Common myeloid progenitor, CD34-positive (primary cell): ENCODE measurements at regions not wholly inside any gene's neighbourhood (a gene's known extent, or its start where the extent isn't known, plus 50 kb on each side); places are given as distances from the start of the nearest gene placed in this dataset.
"Not testable (repeated sequence)": the region's sequence is repeated elsewhere in the genome, so short reads cannot be mapped to it uniquely, and the experiment has no call there.

ENCODE experiments used
- CTCF ChIA-PET: fragments of 350-600 bp; sonication (Branson Sonifier 250); formaldehyde crosslinking; loops from one replicate; lab custom pipeline; 2021; ENCODE audit warnings: antibody characterized with exemption; lab: Charles Lee
- POLR2A ChIA-PET: fragments of 350-600 bp; sonication (Branson Sonifier 250); formaldehyde crosslinking; loops from one replicate; lab custom pipeline; 2021; ENCODE audit warnings: antibody characterized with exemption; lab: Charles Lee
- DNase-seq, 3 donors: peaks; one replicate each; pipeline versions ENCODE4 v3.0.0 to v3.0.0-alpha.2; 2013
- H3K27ac ChIP-seq, 2 experiments: 1 replicate in 1 of 2; 2 replicates in 1 of 2; pipeline ENCODE4 v1.7.0; 2013; ENCODE audit warnings: inconsistent platforms in 2 of 2, low read length in 2 of 2, mild to moderate bottlenecking in 2 of 2, low read depth in 1 of 2, moderate library complexity in 1 of 2; ENCODE audit not compliant: severe bottlenecking in 2 of 2, insufficient read depth in 1 of 2, poor library complexity in 1 of 2
- H3K27me3 ChIP-seq, 5 experiments: replicated peaks in 2 of 5; 1 replicate in 3 of 5; 2 replicates in 2 of 5; pipeline versions ENCODE4 v1.6.1 to v1.7.0; 2013; ENCODE audit warnings: low read length in 4 of 5, mild to moderate bottlenecking in 2 of 5, moderate library complexity in 2 of 5, inconsistent platforms in 1 of 5; ENCODE audit not compliant: insufficient read depth in 5 of 5, control insufficient read depth in 4 of 5
- H3K36me3 ChIP-seq, 4 experiments: 1 replicate in 2 of 4; 2 replicates in 2 of 4; pipeline versions ENCODE4 v1.6.1 to v1.7.0; 2013; ENCODE audit warnings: low read length in 3 of 4, control low read depth in 1 of 4, mild to moderate bottlenecking in 1 of 4; ENCODE audit not compliant: control insufficient read depth in 4 of 4, insufficient read depth in 4 of 4
- H3K4me1 ChIP-seq, 4 experiments: 1 replicate in 3 of 4; 2 replicates in 1 of 4; pipeline versions ENCODE4 v1.6.1 to v1.7.1; 2013; ENCODE audit warnings: low read length in 3 of 4, mild to moderate bottlenecking in 3 of 4, control low read depth in 1 of 4, inconsistent platforms in 1 of 4, moderate library complexity in 1 of 4; ENCODE audit not compliant: control insufficient read depth in 4 of 4, insufficient read depth in 4 of 4; ENCODE audit errors: control extremely low read depth in 1 of 4
- H3K4me3 ChIP-seq, 7 experiments: 1 replicate in 4 of 7; 2 replicates in 3 of 7; pipeline versions ENCODE4 v1.5.1 to v1.7.0; 2013; ENCODE audit warnings: mild to moderate bottlenecking in 7 of 7, low read length in 6 of 7, moderate library complexity in 6 of 7, inconsistent platforms in 2 of 7, low read depth in 2 of 7, control low read depth in 1 of 7; ENCODE audit not compliant: insufficient read depth in 4 of 7, control insufficient read depth in 1 of 7; ENCODE audit errors: extremely low read depth in 1 of 7
- H3K9me3 ChIP-seq, 5 experiments: 1 replicate in 4 of 5; 2 replicates in 1 of 5; pipeline versions ENCODE4 v1.6.1 to v1.7.1; 2013; ENCODE audit warnings: low read length in 4 of 5, mild to moderate bottlenecking in 2 of 5, inconsistent platforms in 1 of 5, low read depth in 1 of 5, moderate library complexity in 1 of 5; ENCODE audit not compliant: control insufficient read depth in 4 of 5, insufficient read depth in 2 of 5; ENCODE audit errors: control extremely low read depth in 1 of 5
- WGBS: methylation state at CpG from one replicate; pipeline ENCODE4 v1.1.5; 2013; ENCODE audit not compliant: insufficient coverage; 5-methylcytosine and 5-hydroxymethylcytosine counted together

GRCh38 chr1:56014-56531 is 395.4 kb downstream of the OR4F29 start:
- WGBS = no CpG with 5 or more reads among the region's 3 CpGs
- H3K36me3 ChIP-seq, H3K27me3 ChIP-seq, H3K27ac ChIP-seq, POLR2A ChIA-PET, H3K4me1 ChIP-seq, CTCF ChIA-PET, DNase-seq, H3K9me3 ChIP-seq, H3K4me3 ChIP-seq: not testable (repeated sequence)

- H3K4me3 ChIP-seq, H3K27me3 ChIP-seq, H3K36me3 ChIP-seq, POLR2A ChIA-PET, DNase-seq, H3K27ac ChIP-seq, H3K4me1 ChIP-seq, H3K9me3 ChIP-seq, CTCF ChIA-PET: not testable (repeated sequence)
- WGBS = no CpG with 5 or more reads among the region's 1 CpG
These were observed 398.3 kb downstream of the OR4F29 start for GRCh38 chr1:53182-53581.

GRCh38 chr1:41965-42466 is 409.5 kb downstream of the OR4F29 start:
- WGBS = no CpG with 5 or more reads among the region's 2 CpGs
- POLR2A ChIA-PET, CTCF ChIA-PET, H3K27me3 ChIP-seq, DNase-seq, H3K27ac ChIP-seq, H3K4me1 ChIP-seq, H3K4me3 ChIP-seq, H3K9me3 ChIP-seq, H3K36me3 ChIP-seq: not testable (repeated sequence)

- POLR2A ChIA-PET, CTCF ChIA-PET, H3K36me3 ChIP-seq, H3K27ac ChIP-seq, H3K27me3 ChIP-seq, H3K9me3 ChIP-seq, DNase-seq, H3K4me3 ChIP-seq, H3K4me1 ChIP-seq: not testable (repeated sequence)
These were observed 410.3 kb downstream of the OR4F29 start for GRCh38 chr1:41197-41596.

- H3K9me3 ChIP-seq, H3K36me3 ChIP-seq, CTCF ChIA-PET, H3K4me3 ChIP-seq, H3K27ac ChIP-seq, H3K4me1 ChIP-seq, DNase-seq, H3K27me3 ChIP-seq, POLR2A ChIA-PET: not testable (repeated sequence)
- WGBS = no CpG with 5 or more reads among the region's 52 CpGs
These were observed 422.3 kb downstream of the OR4F29 start for GRCh38 chr1:29183-29582.

GRCh38 chr1:17298-17697 is 434.2 kb downstream of the OR4F29 start:
- H3K27ac ChIP-seq, H3K27me3 ChIP-seq, POLR2A ChIA-PET, H3K9me3 ChIP-seq, H3K4me1 ChIP-seq, H3K4me3 ChIP-seq, DNase-seq, CTCF ChIA-PET, H3K36me3 ChIP-seq: not testable (repeated sequence)
- WGBS = no CpG with 5 or more reads among the region's 12 CpGs

GRCh38 chr1:16025-16424 is 435.5 kb downstream of the OR4F29 start:
- CTCF ChIA-PET, POLR2A ChIA-PET, H3K36me3 ChIP-seq, DNase-seq, H3K27ac ChIP-seq, H3K9me3 ChIP-seq, H3K4me1 ChIP-seq, H3K27me3 ChIP-seq, H3K4me3 ChIP-seq: not testable (repeated sequence)
- WGBS = no CpG with 5 or more reads among the region's 6 CpGs
